H9 (cell line): ENCODE measurements at regions not wholly inside any gene's neighbourhood (a gene's known extent, or its start where the extent isn't known, plus 50 kb on each side); places are given as distances from the start of the nearest gene placed in this dataset.
"Not testable (repeated sequence)": the region's sequence is repeated elsewhere in the genome, so short reads cannot be mapped to it uniquely, and the experiment has no call there.

Experiments used
- DNase-seq: peaks from one replicate; pipeline ENCODE4 v3.0.0-alpha.2; 2017
- H2AFZ ChIP-seq: one replicate; pipeline ENCODE4 v1.6.1; 2013; ENCODE audit warnings: mild to moderate bottlenecking, low read length, control low read depth, moderate library complexity
- H2AK5ac ChIP-seq: 2 replicates; pipeline ENCODE4 v1.6.1; 2013; ENCODE audit warnings: low read length, control low read depth, mixed read lengths; ENCODE audit not compliant: insufficient read length
- H2BK120ac ChIP-seq: one replicate; pipeline ENCODE4 v1.6.1; 2013; ENCODE audit warnings: low read depth, mild to moderate bottlenecking, low read length, control low read depth, inconsistent platforms; ENCODE audit not compliant: poor library complexity, severe bottlenecking
- H2BK12ac ChIP-seq: 2 replicates; pipeline ENCODE4 v1.6.1; 2013; ENCODE audit warnings: low read length, control low read depth, mixed read lengths, low read depth; ENCODE audit not compliant: insufficient read length
- H2BK15ac ChIP-seq: 2 replicates; pipeline ENCODE4 v1.6.1; 2013; ENCODE audit warnings: low read depth, low read length, control low read depth
- H2BK20ac ChIP-seq: one replicate; pipeline ENCODE4 v1.6.1; 2013; ENCODE audit warnings: low read depth, mild to moderate bottlenecking, low read length, control low read depth, inconsistent platforms; ENCODE audit not compliant: poor library complexity, severe bottlenecking
- H2BK5ac ChIP-seq: 2 replicates; pipeline ENCODE4 v1.6.1; 2013; ENCODE audit warnings: low read length, control low read depth, mixed read lengths; ENCODE audit not compliant: insufficient read length
- H3K14ac ChIP-seq: 2 replicates; pipeline ENCODE4 v1.6.1; 2013; ENCODE audit warnings: low read length, control low read depth; ENCODE audit not compliant: insufficient read depth
- H3K18ac ChIP-seq: 2 replicates; pipeline ENCODE4 v1.6.1; 2013; ENCODE audit warnings: low read depth, mild to moderate bottlenecking, mixed read lengths, low read length, control low read depth; ENCODE audit not compliant: insufficient read length
- H3K23ac ChIP-seq: 2 replicates; pipeline ENCODE4 v1.6.1; 2013; ENCODE audit warnings: low read length, control low read depth, mixed read lengths, low read depth; ENCODE audit not compliant: insufficient read length
- H3K23me2 ChIP-seq: 2 replicates; pipeline ENCODE4 v1.6.1; 2013; ENCODE audit warnings: low read depth, mild to moderate bottlenecking, mixed read lengths, low read length, control low read depth; ENCODE audit not compliant: insufficient read length, poor library complexity, severe bottlenecking
- H3K27ac ChIP-seq: 2 replicates; pipeline ENCODE4 v1.5.1; 2013; ENCODE audit warnings: low read length, control low read depth, mixed read lengths, low read depth; ENCODE audit not compliant: insufficient read length
- H3K27me3 ChIP-seq: 2 replicates; pipeline ENCODE4 v1.6.1; 2013; ENCODE audit warnings: low read length, control low read depth, inconsistent platforms; ENCODE audit not compliant: insufficient read depth
- H3K4ac ChIP-seq: 2 replicates; pipeline ENCODE4 v1.6.1; 2013; ENCODE audit warnings: low read depth, mild to moderate bottlenecking, control low read depth, inconsistent platforms, low read length, moderate library complexity
- H3K4me1 ChIP-seq: 2 replicates; pipeline ENCODE4 v1.6.1; 2013; ENCODE audit warnings: low read length, control low read depth, inconsistent platforms; ENCODE audit not compliant: insufficient read depth
- H3K4me2 ChIP-seq: 2 replicates; pipeline ENCODE4 v1.6.1; 2013; ENCODE audit warnings: low read length, control low read depth, mixed read lengths; ENCODE audit not compliant: insufficient read length, insufficient read depth
- H3K56ac ChIP-seq: 2 replicates; pipeline ENCODE4 v1.6.1; 2013; ENCODE audit warnings: low read depth, mild to moderate bottlenecking, mixed read lengths, low read length, control low read depth; ENCODE audit not compliant: insufficient read length
- H3K79me1 ChIP-seq: 2 replicates; pipeline ENCODE4 v1.6.1; 2013; ENCODE audit warnings: low read depth, mild to moderate bottlenecking, moderate library complexity, low read length, control low read depth, inconsistent platforms; ENCODE audit not compliant: insufficient read depth, poor library complexity, severe bottlenecking
- H3K79me2 ChIP-seq: 2 replicates; pipeline ENCODE4 v1.6.1; 2013; ENCODE audit warnings: low read length, control low read depth, inconsistent platforms; ENCODE audit not compliant: insufficient read depth
- H3K9ac ChIP-seq: 2 replicates; pipeline ENCODE4 v1.6.1; 2013; ENCODE audit warnings: low read length, control low read depth, mixed read lengths; ENCODE audit not compliant: insufficient read length; ENCODE audit errors: extremely low read depth
- H3K9me3 ChIP-seq: one replicate; pipeline ENCODE4 v1.6.1; 2013; ENCODE audit warnings: low read depth, low read length, inconsistent platforms; ENCODE audit not compliant: control insufficient read depth
- H3T11ph ChIP-seq: one replicate; pipeline ENCODE4 v1.6.1; 2013; ENCODE audit warnings: mild to moderate bottlenecking, low read length, control low read depth, inconsistent platforms
- H4K20me1 ChIP-seq: one replicate; pipeline ENCODE4 v1.6.1; 2013; ENCODE audit not compliant: control insufficient read depth, insufficient read length, insufficient read depth
- H4K5ac ChIP-seq: 2 replicates; pipeline ENCODE4 v1.6.1; 2013; ENCODE audit warnings: low read depth, mild to moderate bottlenecking, mixed read lengths, low read length, control low read depth; ENCODE audit not compliant: insufficient read length
- H4K8ac ChIP-seq: replicated peaks from 2 replicates; pipeline ENCODE4 v1.6.1; 2013; ENCODE audit warnings: low read length, control low read depth, mixed read lengths, low read depth; ENCODE audit not compliant: insufficient read length
- H4K91ac ChIP-seq: 2 replicates; pipeline ENCODE4 v1.6.1; 2013; ENCODE audit warnings: low read depth, mild to moderate bottlenecking, moderate library complexity, mixed read lengths, low read length, control low read depth; ENCODE audit not compliant: insufficient read length
- H3K27ac Mint-ChIP-seq, 3 experiments: 2 replicates in 2 of 3; 3 replicates in 1 of 3; pipeline ENCODE4 v1.8.0; 2020 to 2021; ENCODE audit warnings: mixed read lengths in 3 of 3, mild to moderate bottlenecking in 1 of 3, moderate library complexity in 1 of 3
- H3K27me3 Mint-ChIP-seq: 2 replicates; pipeline ENCODE4 v1.8.0; 2021; ENCODE audit warnings: low read depth, mild to moderate bottlenecking, moderate library complexity, mixed read lengths
- H3K36me3 Mint-ChIP-seq, 3 experiments: 2 replicates in 2 of 3; 3 replicates in 1 of 3; pipeline ENCODE4 v1.8.0; 2020 to 2021; ENCODE audit warnings: low read depth in 3 of 3, mixed read lengths in 3 of 3; ENCODE audit not compliant: insufficient read depth in 1 of 3
- H3K4me1 Mint-ChIP-seq, 2 experiments: 2 replicates each; pipeline ENCODE4 v1.8.0; 2020; ENCODE audit warnings: mixed read lengths in 2 of 2
- H3K4me3 Mint-ChIP-seq, 2 experiments: 2 replicates in 1 of 2; 3 replicates in 1 of 2; pipeline ENCODE4 v1.8.0; 2020 to 2021; ENCODE audit warnings: mild to moderate bottlenecking in 2 of 2, mixed read lengths in 2 of 2, moderate library complexity in 1 of 2
- H3K9me3 Mint-ChIP-seq, 2 experiments: 2 replicates in 1 of 2; 3 replicates in 1 of 2; pipeline ENCODE4 v1.8.0; 2020; ENCODE audit warnings: mild to moderate bottlenecking in 2 of 2, mixed read lengths in 2 of 2, moderate library complexity in 1 of 2
- WGBS: extraction: QIAGEN DNeasy Blood & Tissue Kit; methylation state at CpG from one replicate; pipeline ENCODE4 v1.1.7; 2013; ENCODE audit warnings: missing lambda C conversion rate, low lambda C conversion rate, mixed read lengths; ENCODE audit not compliant: insufficient read length; ENCODE audit errors: extremely low coverage; 5-methylcytosine and 5-hydroxymethylcytosine counted together
- TF ChIP-seq, protein P1 (sequence below): fragments of 200-600 bp; sonication (generic); conservative IDR thresholded peaks from 3 replicates; pipeline ENCODE4 v1.8.0; 2021; ENCODE audit warnings: antibody characterized with exemption, mild to moderate bottlenecking

DNA sequence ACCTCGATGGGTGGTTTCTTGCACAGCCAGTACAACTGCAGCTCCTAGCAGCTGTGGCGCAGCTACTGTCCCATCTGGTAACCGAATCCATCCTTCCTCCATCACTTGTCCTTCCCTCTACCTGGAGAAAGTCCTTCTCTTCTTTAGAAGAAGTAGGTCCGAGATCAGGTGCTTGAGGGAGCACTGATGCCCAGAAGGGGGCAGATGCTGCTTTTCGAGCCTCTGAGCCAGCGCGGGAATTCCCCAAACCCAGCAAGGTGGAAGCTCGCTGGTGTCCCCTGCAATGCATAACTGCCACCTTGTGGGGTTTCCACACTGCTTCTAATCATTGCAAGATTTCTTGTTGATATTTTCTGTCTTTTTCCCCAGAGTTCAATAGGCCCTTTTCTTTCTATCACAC lies 127.4 kb downstream of the ADRA2C start:
- not testable (repeated sequence) for H3K23ac ChIP-seq, H3K9me3 Mint-ChIP-seq, H3K4me2 ChIP-seq, H2BK120ac ChIP-seq, H4K20me1 ChIP-seq, H3K18ac ChIP-seq, H3K9me3 ChIP-seq, H3K4me1 ChIP-seq, H2AK5ac ChIP-seq, H4K5ac ChIP-seq, H3T11ph ChIP-seq, H3K23me2 ChIP-seq, H3K36me3 Mint-ChIP-seq, H3K27me3 ChIP-seq, H4K91ac ChIP-seq, H4K8ac ChIP-seq, H3K56ac ChIP-seq, H3K4me3 Mint-ChIP-seq, H3K4ac ChIP-seq, H3K27ac Mint-ChIP-seq, H2BK5ac ChIP-seq, H2BK15ac ChIP-seq, H3K79me1 ChIP-seq, H3K9ac ChIP-seq, H3K79me2 ChIP-seq, H2BK20ac ChIP-seq, H3K27ac ChIP-seq, H3K14ac ChIP-seq, H2BK12ac ChIP-seq, H2AFZ ChIP-seq
- WGBS = no CpG with 5 or more reads among the region's 8 CpGs
- TF ChIP-seq, protein P1, sequence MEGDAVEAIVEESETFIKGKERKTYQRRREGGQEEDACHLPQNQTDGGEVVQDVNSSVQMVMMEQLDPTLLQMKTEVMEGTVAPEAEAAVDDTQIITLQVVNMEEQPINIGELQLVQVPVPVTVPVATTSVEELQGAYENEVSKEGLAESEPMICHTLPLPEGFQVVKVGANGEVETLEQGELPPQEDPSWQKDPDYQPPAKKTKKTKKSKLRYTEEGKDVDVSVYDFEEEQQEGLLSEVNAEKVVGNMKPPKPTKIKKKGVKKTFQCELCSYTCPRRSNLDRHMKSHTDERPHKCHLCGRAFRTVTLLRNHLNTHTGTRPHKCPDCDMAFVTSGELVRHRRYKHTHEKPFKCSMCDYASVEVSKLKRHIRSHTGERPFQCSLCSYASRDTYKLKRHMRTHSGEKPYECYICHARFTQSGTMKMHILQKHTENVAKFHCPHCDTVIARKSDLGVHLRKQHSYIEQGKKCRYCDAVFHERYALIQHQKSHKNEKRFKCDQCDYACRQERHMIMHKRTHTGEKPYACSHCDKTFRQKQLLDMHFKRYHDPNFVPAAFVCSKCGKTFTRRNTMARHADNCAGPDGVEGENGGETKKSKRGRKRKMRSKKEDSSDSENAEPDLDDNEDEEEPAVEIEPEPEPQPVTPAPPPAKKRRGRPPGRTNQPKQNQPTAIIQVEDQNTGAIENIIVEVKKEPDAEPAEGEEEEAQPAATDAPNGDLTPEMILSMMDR = peak; percentile 67
- peak; percentile 62 for DNase-seq
- H3K4me1 Mint-ChIP-seq = peaks cover 17 to 20% of the 10 kb centered on the region in 2 experiments
- peaks cover 23% of the 10 kb centered on the region for H3K27me3 Mint-ChIP-seq

DNA sequence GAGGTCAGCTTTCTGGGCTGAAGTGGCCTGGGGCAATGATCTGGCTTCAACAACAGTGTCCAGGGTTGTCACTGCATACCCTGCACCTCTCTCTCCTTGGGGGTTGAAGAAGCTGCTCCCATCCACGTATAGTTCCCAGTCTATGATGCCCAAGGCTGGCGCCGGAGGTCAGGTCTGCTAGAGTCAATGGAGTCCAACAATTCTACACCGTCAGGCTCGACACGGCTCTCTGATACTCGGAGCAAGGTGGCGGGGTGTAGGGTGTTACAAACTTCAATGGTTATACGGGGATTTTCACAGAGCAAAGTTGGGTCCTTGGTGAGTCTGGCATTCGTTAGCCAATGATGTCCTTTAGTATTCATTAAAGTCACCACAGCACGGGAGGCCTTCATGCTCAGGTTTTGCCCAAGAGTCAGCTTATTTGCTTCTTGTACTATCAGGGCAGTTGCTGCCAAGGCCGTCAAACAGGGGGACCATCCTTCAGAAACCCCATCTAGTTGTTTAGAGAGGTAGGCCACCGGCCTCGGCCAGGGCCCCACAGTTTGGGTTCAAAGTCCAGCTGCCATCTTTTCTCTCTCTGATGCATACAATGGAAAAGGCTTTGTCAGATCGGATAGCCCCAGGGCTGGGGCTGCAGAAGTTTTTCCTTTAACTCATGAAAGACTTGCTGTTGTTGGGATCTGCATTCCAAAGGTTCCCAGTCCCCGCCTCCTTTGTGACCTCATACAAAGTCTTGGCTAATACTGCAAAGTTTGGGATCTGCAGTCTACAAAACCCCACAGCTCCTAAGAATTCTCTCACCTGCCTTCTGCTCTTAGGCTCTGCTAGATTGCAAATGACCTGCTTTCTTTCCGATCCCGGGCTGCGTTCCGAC lies 128.1 kb downstream of the ADRA2C start:
- not testable (repeated sequence) for H3K4ac ChIP-seq, H3K56ac ChIP-seq, H3K9ac ChIP-seq, H2BK5ac ChIP-seq, H3K23me2 ChIP-seq, H3K9me3 ChIP-seq, H3K14ac ChIP-seq, H3K23ac ChIP-seq, H2AFZ ChIP-seq, H3K27me3 ChIP-seq, H3K79me1 ChIP-seq, H4K8ac ChIP-seq, H3K27ac Mint-ChIP-seq, H3K36me3 Mint-ChIP-seq, H2BK12ac ChIP-seq, H4K5ac ChIP-seq, H2BK15ac ChIP-seq, H3K79me2 ChIP-seq, H4K91ac ChIP-seq, H3K4me1 ChIP-seq, H3K27ac ChIP-seq, H4K20me1 ChIP-seq, H2AK5ac ChIP-seq, H3K4me2 ChIP-seq, H2BK20ac ChIP-seq, H3K9me3 Mint-ChIP-seq
- peak overlapping the region; percentile 58 for H3K18ac ChIP-seq
- WGBS = no CpG with 5 or more reads among the region's 20 CpGs
- H3T11ph ChIP-seq = peak overlapping the region; percentile 36
- peak overlapping the region; percentile 9 for H2BK120ac ChIP-seq
- peak; percentile 50 for DNase-seq
- Mint-ChIP-seq H3K4me1 (peaks cover 17 to 20% of the 10 kb centered on the region in 2 experiments), H3K27me3 (peaks cover 23% of the 10 kb centered on the region), H3K4me3 (peak overlapping the region in 1 of 2 experiments; percentile 9; a peak in 2 of 5 replicates)
